ENCODE measurements at regions not wholly inside any gene's neighbourhood (a gene's known extent, or its start where the extent isn't known, plus 50 kb on each side); places are given as distances from the start of the nearest gene placed in this dataset.

DNA sequence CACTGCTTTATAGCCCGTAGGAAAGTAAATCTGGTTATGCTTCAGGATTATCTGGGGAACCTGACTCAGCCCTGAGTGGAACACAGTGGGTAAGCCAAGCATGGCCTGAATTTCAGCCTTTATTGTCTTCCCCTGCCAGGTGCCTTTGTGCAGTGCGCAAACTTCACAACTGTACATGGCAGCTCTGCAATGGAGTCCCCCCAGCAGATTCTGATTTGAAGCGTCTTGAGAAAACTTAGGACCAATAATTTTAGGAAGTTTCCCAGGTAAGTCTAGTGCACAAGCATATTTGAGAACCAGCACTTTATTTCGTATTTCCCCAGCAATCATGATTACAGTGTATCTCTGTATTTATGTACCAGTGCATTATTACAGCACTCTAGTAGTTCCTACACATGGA is 112.1 kb upstream of the ARL4C start:
- Histone ChIP-seq H3K4me1 (ENCODE audit: control insufficient read depth, extremely low read depth, insufficient read depth, low read length) (no peaks in the 10 kb centered on the region), H3K9me3 (ENCODE audit: control insufficient read depth, low read depth, low read length) (no peaks in the 10 kb centered on the region), H3K79me2 (ENCODE audit: control insufficient read depth, insufficient read depth, low read length) (no peaks in the 10 kb centered on the region), H4K20me1 (ENCODE audit: control insufficient read depth, extremely low read depth, insufficient read depth, low read length) (no peaks in the 10 kb centered on the region), H3K36me3 (ENCODE audit: control insufficient read depth in 2 of 2, extremely low read depth in 1 of 2, insufficient read depth in 2 of 2, low read length in 2 of 2) (no peaks in the 10 kb centered on the region), H3K9ac (ENCODE audit: control insufficient read depth, extremely low read depth, insufficient read depth, low read length) (no peak overlapping the region), H3K4me2 (ENCODE audit: control insufficient read depth, extremely low read depth, insufficient read depth, low read depth, low read length) (no peak overlapping the region), H3K9me1 (ENCODE audit: control insufficient read depth, extremely low read depth, insufficient read depth, low read length) (no peaks in the 10 kb centered on the region), H3K4me3 (ENCODE audit: control insufficient read depth in 2 of 3, extremely low read depth in 1 of 3, insufficient read depth in 2 of 3, low read depth in 1 of 3, low read length in 3 of 3) (no peak overlapping the region), H3K27ac (ENCODE audit: control insufficient read depth, insufficient read depth, low read length) (no peak overlapping the region), H2AFZ (ENCODE audit: control insufficient read depth, low read length) (no peak overlapping the region), H3K27me3 (ENCODE audit: control insufficient read depth, extremely low read depth, insufficient read depth, low read length) (no peaks in the 10 kb centered on the region)
- DNase-seq (ENCODE audit: low read depth, low spot score) (no peak), FAIRE-seq (no peak)
- no peak for TF ChIP-seq EZH2 (IDR thresholded peaks at IDR 0.05; ENCODE audit: low read length)
- TF ChIP-seq, protein P1, sequence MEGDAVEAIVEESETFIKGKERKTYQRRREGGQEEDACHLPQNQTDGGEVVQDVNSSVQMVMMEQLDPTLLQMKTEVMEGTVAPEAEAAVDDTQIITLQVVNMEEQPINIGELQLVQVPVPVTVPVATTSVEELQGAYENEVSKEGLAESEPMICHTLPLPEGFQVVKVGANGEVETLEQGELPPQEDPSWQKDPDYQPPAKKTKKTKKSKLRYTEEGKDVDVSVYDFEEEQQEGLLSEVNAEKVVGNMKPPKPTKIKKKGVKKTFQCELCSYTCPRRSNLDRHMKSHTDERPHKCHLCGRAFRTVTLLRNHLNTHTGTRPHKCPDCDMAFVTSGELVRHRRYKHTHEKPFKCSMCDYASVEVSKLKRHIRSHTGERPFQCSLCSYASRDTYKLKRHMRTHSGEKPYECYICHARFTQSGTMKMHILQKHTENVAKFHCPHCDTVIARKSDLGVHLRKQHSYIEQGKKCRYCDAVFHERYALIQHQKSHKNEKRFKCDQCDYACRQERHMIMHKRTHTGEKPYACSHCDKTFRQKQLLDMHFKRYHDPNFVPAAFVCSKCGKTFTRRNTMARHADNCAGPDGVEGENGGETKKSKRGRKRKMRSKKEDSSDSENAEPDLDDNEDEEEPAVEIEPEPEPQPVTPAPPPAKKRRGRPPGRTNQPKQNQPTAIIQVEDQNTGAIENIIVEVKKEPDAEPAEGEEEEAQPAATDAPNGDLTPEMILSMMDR (optimal IDR thresholded peaks at IDR 0.05 in 1 of 3, IDR thresholded peaks at IDR 0.05 in 1 of 3, conservative IDR thresholded peaks at IDR 0.05 in 1 of 3; ENCODE audit: extremely low read depth in 1 of 3, insufficient read depth in 2 of 3, low read length in 3 of 3) = no peak
- dilution Hi-C loops (cut with MboI; ENCODE audit: extremely low pct_ligation_motif_present, low sequenced_read_pairs) = no loop called here

DNA sequence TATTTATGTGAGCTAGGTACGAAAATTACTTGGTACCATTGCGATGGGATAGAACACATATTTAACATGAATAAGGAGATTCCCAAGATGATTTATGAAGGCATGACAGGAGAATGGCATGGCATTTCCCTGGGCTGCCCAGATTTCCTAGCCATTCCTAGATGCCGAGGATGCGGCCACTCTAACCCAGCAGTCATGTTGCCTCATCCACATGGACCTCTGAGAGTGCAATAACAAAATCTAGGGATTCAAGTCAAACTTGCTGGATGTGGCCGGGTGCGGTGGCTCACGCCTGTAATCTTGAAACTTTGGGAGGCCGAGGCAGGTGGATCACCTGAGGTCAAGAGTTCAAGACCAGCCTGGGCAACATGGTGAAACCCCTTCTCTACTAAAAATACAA is 110.8 kb upstream of the ARL4C start:
- Histone ChIP-seq H3K4me2 (ENCODE audit: control insufficient read depth, extremely low read depth, insufficient read depth, low read depth, low read length) (no peak overlapping the region), H4K20me1 (ENCODE audit: control insufficient read depth, extremely low read depth, insufficient read depth, low read length) (no peaks in the 10 kb centered on the region), H2AFZ (ENCODE audit: control insufficient read depth, low read length) (no peak overlapping the region), H3K27me3 (ENCODE audit: control insufficient read depth, extremely low read depth, insufficient read depth, low read length) (no peaks in the 10 kb centered on the region), H3K9me3 (ENCODE audit: control insufficient read depth, low read depth, low read length) (no peaks in the 10 kb centered on the region), H3K4me1 (ENCODE audit: control insufficient read depth, extremely low read depth, insufficient read depth, low read length) (no peaks in the 10 kb centered on the region), H3K9me1 (ENCODE audit: control insufficient read depth, extremely low read depth, insufficient read depth, low read length) (no peaks in the 10 kb centered on the region), H3K79me2 (ENCODE audit: control insufficient read depth, insufficient read depth, low read length) (no peaks in the 10 kb centered on the region), H3K36me3 (ENCODE audit: control insufficient read depth in 2 of 2, extremely low read depth in 1 of 2, insufficient read depth in 2 of 2, low read length in 2 of 2) (no peaks in the 10 kb centered on the region), H3K27ac (ENCODE audit: control insufficient read depth, insufficient read depth, low read length) (no peak overlapping the region), H3K9ac (ENCODE audit: control insufficient read depth, extremely low read depth, insufficient read depth, low read length) (no peak overlapping the region), H3K4me3 (ENCODE audit: control insufficient read depth in 2 of 3, extremely low read depth in 1 of 3, insufficient read depth in 2 of 3, low read depth in 1 of 3, low read length in 3 of 3) (no peak overlapping the region)
- DNase-seq (ENCODE audit: low read depth, low spot score) (no peak), FAIRE-seq (no peak)
- dilution Hi-C loops (cut with MboI; ENCODE audit: extremely low pct_ligation_motif_present, low sequenced_read_pairs) = no loop called here
- TF ChIP-seq EZH2 (IDR thresholded peaks at IDR 0.05; ENCODE audit: low read length) = no peak
- TF ChIP-seq, protein P1 (optimal IDR thresholded peaks at IDR 0.05 in 1 of 3, IDR thresholded peaks at IDR 0.05 in 1 of 3, conservative IDR thresholded peaks at IDR 0.05 in 1 of 3; ENCODE audit: extremely low read depth in 1 of 3, insufficient read depth in 2 of 3, low read length in 3 of 3) = no peak

Measured in keratinocyte (primary cell).